Sigmoid colon (tissue), 4 donors: ENCODE measurements at regions not wholly inside any gene's neighbourhood (a gene's known extent, or its start where the extent isn't known, plus 50 kb on each side); places are given as distances from the start of the nearest gene placed in this dataset.
"Not testable (repeated sequence)": the region's sequence is repeated elsewhere in the genome, so short reads cannot be mapped to it uniquely, and the experiment has no call there.

Experiments
- EP300 ChIP-seq, 4 donors: sonication (generic); formaldehyde crosslinking; IDR thresholded peaks; one replicate each; pipeline ENCODE4 v1.6.1; 2017; ENCODE audit warnings: antibody characterized with exemption in 4 of 4
- POLR2A ChIP-seq, 2 donors: fragments of 450-650 bp; IDR thresholded peaks; one replicate each; pipeline ENCODE4 v1.6.1; 2016; ENCODE audit warnings: antibody characterized with exemption in 2 of 2, mild to moderate bottlenecking in 2 of 2, moderate library complexity in 2 of 2
- TF ChIP-seq, protein P1 (sequence below), 4 experiments: fragments of 450-650 bp in 3 of 4; fragments of 200-600 bp in 1 of 4; IDR thresholded peaks; one replicate each; pipeline ENCODE4 v1.5.1; 2016 to 2019; ENCODE audit warnings: antibody characterized with exemption in 4 of 4, mild to moderate bottlenecking in 3 of 4, moderate library complexity in 2 of 4

GRCh38 chr2:91447508-91447907 lies 2756.0 kb downstream of the RPIA start:
- TF ChIP-seq POLR2A, EP300 (IDR thresholded peaks at IDR 0.05): not testable (repeated sequence)
- TF ChIP-seq, protein P1, sequence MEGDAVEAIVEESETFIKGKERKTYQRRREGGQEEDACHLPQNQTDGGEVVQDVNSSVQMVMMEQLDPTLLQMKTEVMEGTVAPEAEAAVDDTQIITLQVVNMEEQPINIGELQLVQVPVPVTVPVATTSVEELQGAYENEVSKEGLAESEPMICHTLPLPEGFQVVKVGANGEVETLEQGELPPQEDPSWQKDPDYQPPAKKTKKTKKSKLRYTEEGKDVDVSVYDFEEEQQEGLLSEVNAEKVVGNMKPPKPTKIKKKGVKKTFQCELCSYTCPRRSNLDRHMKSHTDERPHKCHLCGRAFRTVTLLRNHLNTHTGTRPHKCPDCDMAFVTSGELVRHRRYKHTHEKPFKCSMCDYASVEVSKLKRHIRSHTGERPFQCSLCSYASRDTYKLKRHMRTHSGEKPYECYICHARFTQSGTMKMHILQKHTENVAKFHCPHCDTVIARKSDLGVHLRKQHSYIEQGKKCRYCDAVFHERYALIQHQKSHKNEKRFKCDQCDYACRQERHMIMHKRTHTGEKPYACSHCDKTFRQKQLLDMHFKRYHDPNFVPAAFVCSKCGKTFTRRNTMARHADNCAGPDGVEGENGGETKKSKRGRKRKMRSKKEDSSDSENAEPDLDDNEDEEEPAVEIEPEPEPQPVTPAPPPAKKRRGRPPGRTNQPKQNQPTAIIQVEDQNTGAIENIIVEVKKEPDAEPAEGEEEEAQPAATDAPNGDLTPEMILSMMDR (IDR thresholded peaks at IDR 0.05) = not testable (repeated sequence)
